ENCODE measurements at regions not wholly inside any gene's neighbourhood (a gene's known extent, or its start where the extent isn't known, plus 50 kb on each side); places are given as distances from the start of the nearest gene placed in this dataset.
"Not testable (repeated sequence)": the region's sequence is repeated elsewhere in the genome, so short reads cannot be mapped to it uniquely, and the experiment has no call there.

DNA sequence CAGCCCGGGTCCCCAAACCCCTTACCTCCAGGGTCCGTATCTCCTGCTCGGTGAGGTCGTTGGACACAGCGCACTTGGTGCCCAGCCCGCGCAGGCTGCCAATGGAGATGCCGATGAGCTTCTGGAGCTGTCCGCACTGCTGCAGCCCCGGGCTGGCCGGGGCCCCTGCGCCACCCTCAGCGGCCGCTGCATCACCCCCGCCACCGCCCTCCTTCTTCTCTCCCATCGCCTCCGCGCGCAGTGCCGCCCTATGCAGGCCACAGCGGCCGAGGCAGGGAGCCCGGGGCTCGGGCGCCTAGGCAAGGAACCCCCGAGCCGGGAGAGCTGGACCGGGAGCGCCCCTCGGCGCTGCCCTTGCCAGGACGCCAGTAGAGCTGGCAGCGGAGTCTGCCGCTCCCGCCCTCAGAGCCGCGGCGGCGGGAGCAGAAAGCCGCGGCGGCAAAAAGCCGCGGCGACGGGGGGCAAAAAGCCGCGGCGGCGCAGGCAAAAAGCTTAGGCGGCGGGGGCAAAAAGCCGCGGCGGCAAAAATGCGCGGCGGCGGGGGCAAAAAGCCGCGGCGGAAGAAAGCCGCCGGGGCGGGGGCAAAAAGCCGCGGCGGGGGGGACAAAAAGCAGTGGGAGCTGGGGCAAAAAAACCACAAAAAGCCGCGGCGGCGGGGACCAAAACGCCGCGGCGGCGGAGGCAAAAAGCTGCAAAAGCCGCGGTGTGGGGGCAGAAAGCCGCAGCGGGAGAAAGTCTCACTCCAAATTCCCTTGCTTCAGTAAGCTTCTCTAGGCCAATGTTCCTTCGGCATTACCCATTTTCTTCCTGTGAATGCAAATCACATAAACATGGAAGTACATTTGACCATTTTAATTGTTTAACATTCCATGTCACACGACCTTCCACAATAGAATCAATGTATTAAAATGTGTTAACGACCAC, 181.2 kb downstream of the ZNF92 start:
- H3K4me3 ChIP-seq (ENCODE audit: low read length in 2 of 2); H3K27me3 ChIP-seq (ENCODE audit: control insufficient read depth in 1 of 2, insufficient read depth in 2 of 2, low read length in 1 of 2); H3K9me3 ChIP-seq (ENCODE audit: control insufficient read depth, low read length); intact Hi-C loops (cut with DNase I); DNase-seq; H3K4me1 ChIP-seq (ENCODE audit: control insufficient read depth in 1 of 2, insufficient read depth in 2 of 2, low read length in 2 of 2); H3K27ac ChIP-seq (ENCODE audit: low read depth in 1 of 2, low read length in 2 of 2); H3K36me3 ChIP-seq (ENCODE audit: control insufficient read depth in 1 of 2, insufficient read depth in 2 of 2, low read length in 1 of 2); ATAC-seq (ENCODE audit: low FRiP score): not testable (repeated sequence)
- WGBS, 2 donors = 1% methylated on average over 22 of the region's 85 CpGs; no CpG with 5 or more reads in 1 of the 2 donors

DNA sequence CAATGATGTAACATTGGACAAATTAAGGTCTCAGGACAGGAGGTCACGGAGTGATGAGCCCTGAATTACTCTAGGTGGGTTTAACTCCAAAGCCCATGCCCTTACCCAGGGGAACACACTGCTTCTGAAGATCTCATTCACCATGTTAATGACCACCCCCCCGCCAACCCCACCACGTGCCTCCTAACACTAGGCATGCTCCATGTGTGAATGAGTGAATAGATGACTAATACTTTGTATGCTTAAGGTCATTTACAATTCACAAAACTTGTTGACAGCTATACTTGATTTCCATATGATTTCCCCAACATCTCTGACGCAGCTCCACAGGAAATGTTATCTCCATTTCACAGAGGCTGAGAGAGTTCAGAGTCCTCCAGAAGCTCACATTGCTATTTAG, 184.9 kb downstream of the ZNF92 start:
- H3K9me3 ChIP-seq (ENCODE audit: control insufficient read depth, low read length); H3K4me1 ChIP-seq (ENCODE audit: control insufficient read depth in 1 of 2, insufficient read depth in 2 of 2, low read length in 2 of 2); ATAC-seq (ENCODE audit: low FRiP score); H3K36me3 ChIP-seq (ENCODE audit: control insufficient read depth in 1 of 2, insufficient read depth in 2 of 2, low read length in 1 of 2); intact Hi-C loops (cut with DNase I); H3K27me3 ChIP-seq (ENCODE audit: control insufficient read depth in 1 of 2, insufficient read depth in 2 of 2, low read length in 1 of 2); H3K4me3 ChIP-seq (ENCODE audit: low read length in 2 of 2); H3K27ac ChIP-seq (ENCODE audit: low read depth in 1 of 2, low read length in 2 of 2): not testable (repeated sequence)
- 63 to 67% methylated on average over 3 of the region's 4 CpGs for WGBS, 2 donors
- DNase-seq = peak in 1 of 2 donors; percentile 64

DNA sequence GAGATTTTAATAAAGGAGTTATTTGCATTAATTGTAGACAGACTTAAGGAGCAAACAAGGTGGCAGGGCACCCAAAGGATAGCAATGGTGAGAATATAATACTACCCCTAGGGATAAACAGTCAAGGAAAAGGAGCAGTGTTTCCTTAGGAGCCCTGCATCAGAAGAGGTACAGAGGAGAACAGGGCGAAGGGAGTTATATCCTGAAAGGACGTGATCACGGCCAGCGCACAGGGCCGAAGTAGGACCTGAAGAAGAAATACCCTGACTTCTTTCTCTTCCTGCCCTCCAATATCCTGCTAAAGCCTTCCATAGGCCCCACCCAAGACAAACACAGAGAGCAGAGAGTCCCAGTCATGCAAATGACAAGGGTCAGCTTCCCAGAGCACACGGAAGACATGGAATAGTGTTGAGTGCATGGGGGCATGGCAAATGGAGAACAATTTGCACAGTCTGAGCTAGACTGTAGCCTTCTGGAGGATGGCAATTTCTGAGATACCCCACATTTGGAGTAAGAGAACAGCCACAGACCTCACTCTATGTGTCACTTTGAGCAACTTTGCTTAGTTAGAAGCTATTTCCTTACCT, 188.2 kb downstream of the ZNF92 start:
- H3K9me3 ChIP-seq (ENCODE audit: control insufficient read depth, low read length); H3K27me3 ChIP-seq (ENCODE audit: control insufficient read depth in 1 of 2, insufficient read depth in 2 of 2, low read length in 1 of 2); H3K4me1 ChIP-seq (ENCODE audit: control insufficient read depth in 1 of 2, insufficient read depth in 2 of 2, low read length in 2 of 2); intact Hi-C loops (cut with DNase I); H3K36me3 ChIP-seq (ENCODE audit: control insufficient read depth in 1 of 2, insufficient read depth in 2 of 2, low read length in 1 of 2); H3K27ac ChIP-seq (ENCODE audit: low read depth in 1 of 2, low read length in 2 of 2); ATAC-seq (ENCODE audit: low FRiP score); H3K4me3 ChIP-seq (ENCODE audit: low read length in 2 of 2): not testable (repeated sequence)
- DNase-seq = peak in 1 of 2 donors; percentile 44
- 84 to 90% methylated on average over 5 of the region's 6 CpGs for WGBS, 2 donors

DNA sequence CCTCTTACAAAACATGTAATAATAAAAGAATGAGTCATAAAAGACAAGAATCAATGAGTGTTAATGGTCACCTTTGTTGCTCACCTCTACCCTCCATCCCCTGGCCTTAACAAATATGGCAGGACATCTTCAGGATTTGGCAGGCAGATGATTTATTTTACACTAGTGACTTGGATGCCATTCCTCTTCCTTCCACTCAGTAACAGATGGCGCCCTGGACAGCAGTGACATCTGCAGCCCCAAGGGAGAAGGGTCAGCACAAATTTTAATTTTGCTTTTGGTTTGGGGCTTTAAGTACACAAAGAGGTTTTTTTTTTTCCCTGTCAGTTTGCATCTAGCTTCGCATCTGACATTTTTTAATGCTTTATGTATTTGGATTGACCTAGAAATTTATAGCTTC, 188.9 kb downstream of the ZNF92 start:
- peak in 1 of 2 donors; percentile 28 for DNase-seq
- H3K4me1 ChIP-seq (ENCODE audit: control insufficient read depth in 1 of 2, insufficient read depth in 2 of 2, low read length in 2 of 2); ATAC-seq (ENCODE audit: low FRiP score); H3K9me3 ChIP-seq (ENCODE audit: control insufficient read depth, low read length); H3K27me3 ChIP-seq (ENCODE audit: control insufficient read depth in 1 of 2, insufficient read depth in 2 of 2, low read length in 1 of 2); H3K36me3 ChIP-seq (ENCODE audit: control insufficient read depth in 1 of 2, insufficient read depth in 2 of 2, low read length in 1 of 2); intact Hi-C loops (cut with DNase I); H3K27ac ChIP-seq (ENCODE audit: low read depth in 1 of 2, low read length in 2 of 2); H3K4me3 ChIP-seq (ENCODE audit: low read length in 2 of 2): not testable (repeated sequence)
- WGBS, 2 donors = 33 to 63% methylated on average over 1 of the region's 2 CpGs

DNA sequence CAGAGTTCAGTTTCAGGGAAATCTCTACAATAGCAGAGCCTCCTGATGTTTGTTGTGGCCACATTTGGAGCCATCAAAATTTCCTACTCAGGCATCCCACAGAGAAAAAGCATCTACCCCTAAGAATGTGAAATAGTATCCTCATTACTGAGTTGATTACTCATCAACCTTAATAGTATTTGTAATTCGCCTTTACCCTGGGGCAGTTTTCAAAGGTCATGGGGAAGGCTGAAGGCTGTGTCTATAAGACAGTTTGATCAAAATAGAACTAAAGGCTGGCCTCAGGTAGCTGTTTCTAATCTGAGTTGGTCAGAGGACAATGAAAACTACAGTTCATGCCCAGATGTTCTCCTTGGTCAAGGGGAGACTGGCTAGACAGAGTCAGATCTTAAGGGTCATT, 189.7 kb downstream of the ZNF92 start:
- H3K4me3 ChIP-seq (ENCODE audit: low read length in 2 of 2); H3K36me3 ChIP-seq (ENCODE audit: control insufficient read depth in 1 of 2, insufficient read depth in 2 of 2, low read length in 1 of 2); intact Hi-C loops (cut with DNase I); H3K9me3 ChIP-seq (ENCODE audit: control insufficient read depth, low read length); ATAC-seq (ENCODE audit: low FRiP score); H3K27ac ChIP-seq (ENCODE audit: low read depth in 1 of 2, low read length in 2 of 2); DNase-seq; H3K4me1 ChIP-seq (ENCODE audit: control insufficient read depth in 1 of 2, insufficient read depth in 2 of 2, low read length in 2 of 2); H3K27me3 ChIP-seq (ENCODE audit: control insufficient read depth in 1 of 2, insufficient read depth in 2 of 2, low read length in 1 of 2): not testable (repeated sequence)
- no CpG with 5 or more reads among the region's 1 CpG for WGBS, 2 donors

DNA sequence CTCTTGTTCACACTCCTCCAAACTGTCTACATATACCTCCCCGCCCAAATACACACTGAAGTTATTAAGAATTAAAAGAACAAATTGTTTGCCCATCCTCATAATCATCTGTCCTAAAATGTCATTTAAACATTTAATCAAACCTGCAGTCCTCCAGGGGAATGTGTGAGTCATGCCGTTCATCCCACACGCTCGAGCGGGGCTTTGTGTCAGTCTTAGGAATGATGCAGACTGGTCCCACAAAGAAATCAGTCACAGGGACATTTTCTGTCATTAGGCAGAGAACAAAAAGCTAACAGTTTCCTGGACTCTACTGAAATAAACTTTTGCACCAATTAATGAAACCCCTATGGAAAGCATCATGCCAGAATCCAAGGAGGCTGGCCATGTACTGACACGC, 194.6 kb downstream of the ZNF92 start:
- H3K4me3 ChIP-seq (ENCODE audit: low read length in 2 of 2); DNase-seq; H3K27ac ChIP-seq (ENCODE audit: low read depth in 1 of 2, low read length in 2 of 2); H3K4me1 ChIP-seq (ENCODE audit: control insufficient read depth in 1 of 2, insufficient read depth in 2 of 2, low read length in 2 of 2); intact Hi-C loops (cut with DNase I); H3K27me3 ChIP-seq (ENCODE audit: control insufficient read depth in 1 of 2, insufficient read depth in 2 of 2, low read length in 1 of 2); H3K36me3 ChIP-seq (ENCODE audit: control insufficient read depth in 1 of 2, insufficient read depth in 2 of 2, low read length in 1 of 2); ATAC-seq (ENCODE audit: low FRiP score); H3K9me3 ChIP-seq (ENCODE audit: control insufficient read depth, low read length): not testable (repeated sequence)
- no CpG with 5 or more reads among the region's 6 CpGs for WGBS, 2 donors

DNA sequence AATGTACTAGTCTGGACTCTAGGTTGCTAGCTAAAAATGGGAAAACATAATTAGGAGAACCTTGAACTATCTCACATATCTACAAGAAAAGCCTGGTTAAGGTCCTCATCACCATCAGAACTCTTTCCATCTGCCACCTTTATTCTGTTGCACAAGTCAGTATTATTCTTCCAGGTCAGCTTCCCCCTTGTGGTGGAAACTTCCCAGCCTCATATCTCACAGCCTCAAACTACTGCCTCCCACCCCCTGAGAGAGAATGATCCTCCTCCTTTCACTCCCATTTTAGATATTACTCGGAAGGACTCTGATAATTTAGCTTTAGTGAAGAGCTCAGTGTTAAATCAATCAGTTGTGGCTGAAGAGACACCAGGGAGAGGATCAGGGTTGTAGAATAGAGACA, 197.3 kb downstream of the ZNF92 start:
- H3K9me3 ChIP-seq (ENCODE audit: control insufficient read depth, low read length); DNase-seq; H3K36me3 ChIP-seq (ENCODE audit: control insufficient read depth in 1 of 2, insufficient read depth in 2 of 2, low read length in 1 of 2); intact Hi-C loops (cut with DNase I); H3K4me1 ChIP-seq (ENCODE audit: control insufficient read depth in 1 of 2, insufficient read depth in 2 of 2, low read length in 2 of 2); ATAC-seq (ENCODE audit: low FRiP score); H3K27me3 ChIP-seq (ENCODE audit: control insufficient read depth in 1 of 2, insufficient read depth in 2 of 2, low read length in 1 of 2); H3K4me3 ChIP-seq (ENCODE audit: low read length in 2 of 2); H3K27ac ChIP-seq (ENCODE audit: low read depth in 1 of 2, low read length in 2 of 2): not testable (repeated sequence)
- no CpG with 5 or more reads among the region's 1 CpG for WGBS, 2 donors

DNA sequence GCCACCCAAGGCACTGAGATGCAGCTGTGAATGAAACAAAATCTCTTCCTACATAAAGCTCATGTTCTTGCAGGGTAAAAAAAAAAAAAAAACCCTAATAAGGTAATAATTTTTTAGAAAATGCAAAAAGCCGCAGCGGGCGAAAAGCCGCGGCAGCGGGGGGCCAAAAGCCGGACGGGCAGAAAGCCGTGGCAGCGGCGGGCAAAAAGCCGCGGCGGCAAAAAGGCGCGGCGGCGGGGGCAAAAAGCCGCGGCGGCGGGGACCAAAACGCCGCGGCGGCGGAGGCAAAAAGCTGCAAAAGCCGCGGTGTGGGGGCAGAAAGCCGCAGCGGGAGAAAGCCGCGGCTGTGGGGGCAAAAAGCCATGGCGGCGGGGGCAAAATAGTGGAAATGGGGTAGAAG, 198.9 kb downstream of the ZNF92 start:
- H3K4me1 ChIP-seq (ENCODE audit: control insufficient read depth in 1 of 2, insufficient read depth in 2 of 2, low read length in 2 of 2); ATAC-seq (ENCODE audit: low FRiP score); intact Hi-C loops (cut with DNase I); H3K9me3 ChIP-seq (ENCODE audit: control insufficient read depth, low read length); H3K36me3 ChIP-seq (ENCODE audit: control insufficient read depth in 1 of 2, insufficient read depth in 2 of 2, low read length in 1 of 2); H3K4me3 ChIP-seq (ENCODE audit: low read length in 2 of 2); H3K27ac ChIP-seq (ENCODE audit: low read depth in 1 of 2, low read length in 2 of 2); H3K27me3 ChIP-seq (ENCODE audit: control insufficient read depth in 1 of 2, insufficient read depth in 2 of 2, low read length in 1 of 2): not testable (repeated sequence)
- DNase-seq = peak in 1 of 2 donors; percentile 22
- 4 to 6% methylated on average over 21 to 27 of the region's 35 CpGs for WGBS, 2 donors

DNA sequence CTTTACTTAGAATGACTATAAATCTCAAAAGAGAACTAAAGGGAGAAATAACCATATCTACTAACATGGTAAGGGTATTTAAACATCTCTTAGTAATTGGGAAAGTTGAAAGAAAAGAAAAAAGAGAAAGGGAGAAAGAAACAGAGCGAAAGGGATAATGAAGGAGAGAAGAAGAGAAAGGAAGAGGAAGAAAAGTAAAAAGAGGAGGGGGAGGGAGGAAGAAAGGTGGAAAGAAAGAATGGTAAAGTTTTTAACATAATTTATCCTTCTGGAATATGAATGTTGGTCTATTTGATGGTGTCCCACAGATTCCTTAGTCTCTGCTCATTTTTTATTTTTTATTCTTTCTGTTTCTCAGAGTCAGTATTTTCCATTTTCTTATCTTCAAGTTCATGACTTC, 202.7 kb downstream of the ZNF92 start:
- H3K4me1 ChIP-seq (ENCODE audit: control insufficient read depth in 1 of 2, insufficient read depth in 2 of 2, low read length in 2 of 2); H3K27me3 ChIP-seq (ENCODE audit: control insufficient read depth in 1 of 2, insufficient read depth in 2 of 2, low read length in 1 of 2); H3K36me3 ChIP-seq (ENCODE audit: control insufficient read depth in 1 of 2, insufficient read depth in 2 of 2, low read length in 1 of 2); DNase-seq; H3K4me3 ChIP-seq (ENCODE audit: low read length in 2 of 2); H3K27ac ChIP-seq (ENCODE audit: low read depth in 1 of 2, low read length in 2 of 2); H3K9me3 ChIP-seq (ENCODE audit: control insufficient read depth, low read length); ATAC-seq (ENCODE audit: low FRiP score); intact Hi-C loops (cut with DNase I): not testable (repeated sequence)
- WGBS, 2 donors = 89% methylated on average over 1 of the region's 1 CpG; no CpG with 5 or more reads in 1 of the 2 donors

All from aorta (tissue), 5 donors.